ENCODE measurements at regions not wholly inside any gene's neighbourhood (a gene's known extent, or its start where the extent isn't known, plus 50 kb on each side); places are given as distances from the start of the nearest gene placed in this dataset.
"Not testable (repeated sequence)": the region's sequence is repeated elsewhere in the genome, so short reads cannot be mapped to it uniquely, and the experiment has no call there.

DNA sequence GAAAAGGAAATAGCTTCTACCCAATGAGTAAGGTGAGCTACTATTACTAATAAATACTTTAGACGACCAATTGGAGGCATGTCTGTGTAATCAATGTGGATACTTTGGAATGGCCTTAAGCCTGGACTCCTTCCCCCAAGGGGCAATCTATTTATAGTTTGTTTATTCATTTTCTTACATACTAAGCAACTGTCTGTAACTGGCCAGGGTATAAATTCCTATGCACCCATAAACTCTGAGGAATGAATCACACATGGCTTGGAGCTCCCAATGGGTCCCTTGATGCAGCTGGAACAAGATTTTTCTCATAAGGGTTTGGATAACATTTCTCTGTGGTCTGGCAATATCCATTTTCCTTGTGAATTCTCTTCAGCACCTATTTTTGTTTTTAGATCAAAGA lies 506.8 kb downstream of the EDEM1 start:
- peaks cover 16% of the 10 kb centered on the region for H3K9me3 Mint-ChIP-seq
- H3K36me3 Mint-ChIP-seq (ENCODE audit: low read depth): peaks cover 5% of the 10 kb centered on the region
- TF ChIP-seq, protein P1, sequence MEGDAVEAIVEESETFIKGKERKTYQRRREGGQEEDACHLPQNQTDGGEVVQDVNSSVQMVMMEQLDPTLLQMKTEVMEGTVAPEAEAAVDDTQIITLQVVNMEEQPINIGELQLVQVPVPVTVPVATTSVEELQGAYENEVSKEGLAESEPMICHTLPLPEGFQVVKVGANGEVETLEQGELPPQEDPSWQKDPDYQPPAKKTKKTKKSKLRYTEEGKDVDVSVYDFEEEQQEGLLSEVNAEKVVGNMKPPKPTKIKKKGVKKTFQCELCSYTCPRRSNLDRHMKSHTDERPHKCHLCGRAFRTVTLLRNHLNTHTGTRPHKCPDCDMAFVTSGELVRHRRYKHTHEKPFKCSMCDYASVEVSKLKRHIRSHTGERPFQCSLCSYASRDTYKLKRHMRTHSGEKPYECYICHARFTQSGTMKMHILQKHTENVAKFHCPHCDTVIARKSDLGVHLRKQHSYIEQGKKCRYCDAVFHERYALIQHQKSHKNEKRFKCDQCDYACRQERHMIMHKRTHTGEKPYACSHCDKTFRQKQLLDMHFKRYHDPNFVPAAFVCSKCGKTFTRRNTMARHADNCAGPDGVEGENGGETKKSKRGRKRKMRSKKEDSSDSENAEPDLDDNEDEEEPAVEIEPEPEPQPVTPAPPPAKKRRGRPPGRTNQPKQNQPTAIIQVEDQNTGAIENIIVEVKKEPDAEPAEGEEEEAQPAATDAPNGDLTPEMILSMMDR (conservative IDR thresholded peaks at IDR 0.05): no peak
- no peak overlapping the region for H3K27ac Mint-ChIP-seq (ENCODE audit: unreplicated experiment)
- no peak overlapping the region for H3K4me3 Mint-ChIP-seq
- DNase-seq (ENCODE audit: low read depth, low spot score): no peak
- no peaks in the 10 kb centered on the region for H3K27me3 Mint-ChIP-seq (ENCODE audit: low read depth)
- H3K4me1 Mint-ChIP-seq: no peaks in the 10 kb centered on the region

DNA sequence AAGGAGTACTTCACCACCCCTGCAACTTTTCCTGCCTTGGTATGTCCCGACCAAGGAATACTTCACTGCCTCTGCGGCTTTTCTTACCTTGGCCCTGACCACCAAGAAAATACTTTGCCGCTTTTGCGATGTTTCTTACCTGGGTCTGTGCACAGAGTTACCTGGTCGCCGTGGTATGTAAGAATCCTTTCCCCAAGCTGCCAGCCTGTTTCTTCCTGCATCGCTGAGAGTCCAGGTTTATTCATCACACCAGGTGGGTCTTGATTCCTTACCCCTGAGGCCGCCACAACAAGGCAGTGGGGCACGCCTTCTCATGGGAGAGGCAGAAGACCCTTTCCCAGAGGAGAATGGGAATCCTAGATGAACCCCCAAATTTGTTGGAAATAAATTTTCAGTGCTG lies 511.3 kb downstream of the EDEM1 start:
- no peak overlapping the region for H3K27ac Mint-ChIP-seq (ENCODE audit: unreplicated experiment)
- TF ChIP-seq, protein P1 (conservative IDR thresholded peaks at IDR 0.05): no peak
- H3K4me3 Mint-ChIP-seq: no peak overlapping the region
- H3K27me3 Mint-ChIP-seq (ENCODE audit: low read depth): no peaks in the 10 kb centered on the region
- no peak for DNase-seq (ENCODE audit: low read depth, low spot score)
- H3K9me3 Mint-ChIP-seq: peaks cover 3% of the 10 kb centered on the region
- no peaks in the 10 kb centered on the region for H3K36me3 Mint-ChIP-seq (ENCODE audit: low read depth)
- H3K4me1 Mint-ChIP-seq: no peaks in the 10 kb centered on the region

DNA sequence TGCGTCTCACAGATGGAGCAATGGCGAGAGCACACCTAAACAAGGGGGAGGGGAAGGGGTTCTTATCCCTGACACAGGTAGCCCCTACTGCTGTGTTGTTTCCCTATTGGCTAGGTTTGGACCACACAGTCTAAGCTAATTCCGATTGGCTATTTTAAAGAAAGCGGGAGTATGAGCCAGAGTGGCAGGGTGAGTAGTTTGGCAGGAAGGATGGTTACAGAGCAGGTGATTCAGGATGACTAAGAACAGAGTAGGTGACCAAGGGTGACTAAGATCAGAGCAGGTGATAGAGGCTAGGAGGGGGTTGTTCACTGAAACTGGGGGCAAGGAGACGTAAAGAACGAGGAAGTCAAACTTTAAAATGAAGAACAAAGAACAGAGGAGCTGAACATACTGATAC lies 511.8 kb downstream of the EDEM1 start:
- Mint-ChIP-seq H3K4me1 (no peaks in the 10 kb centered on the region), H3K27ac (ENCODE audit: unreplicated experiment) (no peak overlapping the region), H3K9me3 (peaks cover 3% of the 10 kb centered on the region), H3K27me3 (ENCODE audit: low read depth) (no peaks in the 10 kb centered on the region), H3K4me3 (no peak overlapping the region), H3K36me3 (ENCODE audit: low read depth) (no peaks in the 10 kb centered on the region)
- DNase-seq (ENCODE audit: low read depth, low spot score): no peak
- TF ChIP-seq, protein P1 (conservative IDR thresholded peaks at IDR 0.05): no peak

DNA sequence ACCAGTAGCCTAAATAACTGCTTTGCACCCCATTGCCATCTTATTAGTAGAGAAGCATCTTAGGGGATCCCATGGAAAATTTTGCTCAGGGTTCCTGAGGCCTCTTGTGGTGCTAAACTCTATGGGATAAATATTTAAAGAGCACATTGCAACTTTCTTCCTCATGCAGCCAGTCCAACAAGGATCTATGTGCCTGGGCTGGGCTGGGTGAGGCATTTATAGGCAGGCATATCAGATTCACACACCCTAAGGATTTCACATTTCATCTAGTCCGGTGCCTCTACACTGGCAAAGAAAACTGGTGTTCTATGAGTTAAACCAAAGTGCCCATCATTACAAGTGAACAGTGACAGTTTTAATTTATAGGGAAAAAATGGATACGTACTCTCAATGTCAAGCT lies 512.3 kb downstream of the EDEM1 start:
- Mint-ChIP-seq H3K9me3 (peaks cover 3% of the 10 kb centered on the region), H3K27ac (ENCODE audit: unreplicated experiment) (no peak overlapping the region), H3K4me1 (no peaks in the 10 kb centered on the region), H3K27me3 (ENCODE audit: low read depth) (no peaks in the 10 kb centered on the region), H3K4me3 (no peak overlapping the region), H3K36me3 (ENCODE audit: low read depth) (no peaks in the 10 kb centered on the region)
- no peak for DNase-seq (ENCODE audit: low read depth, low spot score)
- TF ChIP-seq, protein P1 (conservative IDR thresholded peaks at IDR 0.05): no peak

DNA sequence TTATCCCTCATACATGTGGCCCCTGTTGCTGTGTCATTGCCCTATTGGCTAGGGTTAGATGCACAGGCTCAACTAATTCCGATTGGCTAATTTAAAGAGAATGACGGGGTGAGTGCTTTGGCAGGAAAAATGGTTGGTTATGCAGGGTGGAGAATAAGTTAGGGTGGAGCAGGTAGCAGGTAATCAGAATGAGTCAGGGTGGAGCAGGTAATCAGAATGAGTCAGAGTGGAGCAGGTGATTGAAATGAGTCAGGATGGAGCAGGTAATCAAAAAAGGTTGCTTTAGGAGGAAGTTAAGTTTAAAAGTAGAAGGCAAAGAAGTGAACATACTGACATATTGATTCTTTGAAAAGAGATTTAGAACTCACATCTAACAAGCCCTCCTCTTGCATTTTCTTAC lies 513.5 kb downstream of the EDEM1 start:
- H3K27ac Mint-ChIP-seq (ENCODE audit: unreplicated experiment): peak overlapping the region; percentile 51
- H3K4me3 Mint-ChIP-seq; H3K27me3 Mint-ChIP-seq (ENCODE audit: low read depth); H3K9me3 Mint-ChIP-seq; H3K36me3 Mint-ChIP-seq (ENCODE audit: low read depth); H3K4me1 Mint-ChIP-seq; DNase-seq (ENCODE audit: low read depth, low spot score): not testable (repeated sequence)

DNA sequence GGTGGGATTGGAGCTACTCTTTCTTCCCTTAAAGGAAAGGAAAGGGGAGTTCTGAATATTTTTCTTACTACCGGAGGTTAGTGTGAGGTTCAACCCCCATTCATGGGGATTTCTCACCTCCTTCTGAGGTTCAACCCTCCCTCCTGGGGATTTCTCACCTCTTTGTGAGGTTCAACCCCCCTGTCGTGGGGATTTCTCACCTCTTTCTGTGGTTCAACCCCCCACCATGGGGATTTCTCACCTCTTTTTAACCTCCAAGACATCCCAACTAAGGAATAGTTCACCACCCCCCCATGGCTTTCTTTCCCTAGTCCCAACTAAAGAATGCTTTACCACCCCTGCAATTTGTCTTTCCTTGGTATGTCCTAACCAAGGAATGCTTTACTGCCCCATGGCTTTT lies 520.3 kb downstream of the EDEM1 start:
- Mint-ChIP-seq H3K4me3 (no peak overlapping the region), H3K27ac (ENCODE audit: unreplicated experiment) (no peak overlapping the region), H3K36me3 (ENCODE audit: low read depth) (no peaks in the 10 kb centered on the region), H3K4me1 (peaks cover 4% of the 10 kb centered on the region), H3K9me3 (peaks cover 5% of the 10 kb centered on the region), H3K27me3 (ENCODE audit: low read depth) (no peaks in the 10 kb centered on the region)
- DNase-seq (ENCODE audit: low read depth, low spot score): no peak
- TF ChIP-seq, protein P1 (conservative IDR thresholded peaks at IDR 0.05): no peak

Data from neural crest cell (in vitro differentiated cells).